Right lobe of liver (tissue), 6 donors: ENCODE measurements at regions not wholly inside any gene's neighbourhood (a gene's known extent, or its start where the extent isn't known, plus 50 kb on each side); places are given as distances from the start of the nearest gene placed in this dataset.
A peak's percentile ranks its signal among the peaks of the same experiment; 100 is the strongest.
"Not testable (repeated sequence)": the region's sequence is repeated elsewhere in the genome, so short reads cannot be mapped to it uniquely, and the experiment has no call there.

Experiments used
- ATAC-seq, 4 donors: fragments of 200-7000 bp; cut with Tn5 transposase; one replicate each; pipeline ENCODE4 v1.9.1; 2020; ENCODE audit warnings: mild to moderate bottlenecking in 4 of 4, moderate library complexity in 4 of 4
- DNase-seq, 3 donors: peaks; one replicate each; pipeline ENCODE4 v3.0.0-alpha.2; 2020
- H3K27ac ChIP-seq, 3 donors: fragments of 200-600 bp; one replicate each; pipeline ENCODE4 v1.8.0; 2022
- H3K27me3 ChIP-seq, 2 donors: fragments of 200-600 bp; one replicate each; pipeline ENCODE4 v1.8.0; 2022
- H3K36me3 ChIP-seq, 4 donors: fragments of 200-600 bp; sonication (generic) in 1 of 4; one replicate each; pipeline versions ENCODE4 v1.5.1 to v1.8.0; 2017 to 2022; ENCODE audit warnings: control low read depth in 1 of 4
- H3K4me1 ChIP-seq, 4 donors: fragments of 200-600 bp; sonication (generic) in 1 of 4; one replicate each; pipeline versions ENCODE4 v1.5.1 to v1.8.0; 2017 to 2022; ENCODE audit warnings: control low read depth in 1 of 4
- H3K4me3 ChIP-seq, 3 donors: fragments of 200-600 bp; one replicate each; pipeline ENCODE4 v1.8.0; 2022
- H3K9me3 ChIP-seq, 4 donors: fragments of 200-600 bp; sonication (generic) in 1 of 4; one replicate each; pipeline versions ENCODE4 v1.5.1 to v1.8.0; 2017 to 2022; ENCODE audit warnings: control low read depth in 1 of 4
- CTCF ChIP-seq, 4 donors: fragments of 200-600 bp in 3 of 4; fragments of 450-650 bp in 1 of 4; IDR thresholded peaks; one replicate each; pipeline versions ENCODE4 v1.5.1 to v1.8.0; 2016 to 2022; ENCODE audit warnings: antibody characterized with exemption in 4 of 4, mild to moderate bottlenecking in 2 of 4
- POLR2A ChIP-seq: fragments of 450-650 bp; IDR thresholded peaks from one replicate; pipeline ENCODE4 v1.6.1; 2017; ENCODE audit warnings: antibody characterized with exemption, mild to moderate bottlenecking
- WGBS: methylation state at CpG from one replicate; pipeline ENCODE4 v1.1.6; 2018; ENCODE audit warnings: low coverage, low lambda C conversion rate; ENCODE audit not compliant: insufficient coverage; ENCODE audit errors: missing lambda C conversion rate; 5-methylcytosine and 5-hydroxymethylcytosine counted together
- intact Hi-C, 2 donors: fragments of 100-400 bp; cut with DNase I; formaldehyde crosslinking; loops; one replicate each; pipeline versions ENCODE4 v1.11.2 to v1.14.1; 2022
- donor health status: DM: no; HTN: yes; CAD: no.
- donor health status: DM: no; HTN: no; CAD: no.
- donor health status: DM: no; HTN: no; CAD: no.
- donor health status: DM: no; HTN: yes; CAD: no.
- donor health status: DM: no; HTN: yes; CAD: no.

GRCh38 chr6:119950681-119951080, 601.1 kb upstream of the MAN1A1 start:
- no peak overlapping the region for H3K4me3 ChIP-seq
- TF ChIP-seq POLR2A (no peak), CTCF (IDR thresholded peaks at IDR 0.05) (no peak)
- no peaks in the 10 kb centered on the region for H3K9me3 ChIP-seq
- no peaks in the 10 kb centered on the region for H3K27me3 ChIP-seq
- no peak overlapping the region for H3K27ac ChIP-seq
- H3K4me1 ChIP-seq = no peaks in the 10 kb centered on the region
- DNase-seq = no peak
- no peak for ATAC-seq
- intact Hi-C loops = no loop called here
- no peaks in the 10 kb centered on the region for H3K36me3 ChIP-seq

- Histone ChIP-seq H3K4me1 (no peaks in the 10 kb centered on the region), H3K9me3 (no peaks in the 10 kb centered on the region), H3K27ac (no peak overlapping the region), H3K36me3 (no peaks in the 10 kb centered on the region), H3K27me3 (no peaks in the 10 kb centered on the region), H3K4me3 (no peak overlapping the region)
- TF ChIP-seq POLR2A (no peak), CTCF (IDR thresholded peaks at IDR 0.05) (no peak)
- ATAC-seq = no peak
- DNase-seq = no peak
- intact Hi-C loops = no loop called here
- WGBS = no CpG with 5 or more reads among the region's 3 CpGs
These were observed 592.7 kb upstream of the MAN1A1 start for GRCh38 chr6:119942078-119942752.

- Histone ChIP-seq H3K4me1 (no peaks in the 10 kb centered on the region), H3K27ac (no peak overlapping the region), H3K9me3 (no peaks in the 10 kb centered on the region), H3K36me3 (no peaks in the 10 kb centered on the region), H3K27me3 (no peaks in the 10 kb centered on the region), H3K4me3 (no peak overlapping the region)
- ATAC-seq (no peak), DNase-seq (no peak)
- intact Hi-C loops = no loop called here
- 23% methylated on average over 1 of the region's 1 CpG for WGBS
- TF ChIP-seq CTCF (IDR thresholded peaks at IDR 0.05) = no peak
- no peak for TF ChIP-seq POLR2A
These were observed 589.2 kb upstream of the MAN1A1 start for GRCh38 chr6:119938752-119939151.

- Histone ChIP-seq H3K4me3 (no peak overlapping the region), H3K27ac (no peak overlapping the region), H3K27me3 (no peaks in the 10 kb centered on the region), H3K4me1 (no peaks in the 10 kb centered on the region), H3K36me3 (no peaks in the 10 kb centered on the region), H3K9me3 (no peaks in the 10 kb centered on the region)
- DNase-seq (no peak), ATAC-seq (peak in 1 of 4 donors; percentile 44)
- intact Hi-C loops = no loop called here
- whole genome bisulfite sequencing = 47% methylated on average over 1 of the region's 1 CpG
- TF ChIP-seq POLR2A (no peak), CTCF (IDR thresholded peaks at IDR 0.05) (no peak)
These were observed 585.3 kb upstream of the MAN1A1 start for GRCh38 chr6:119934816-119935215.

GRCh38 chr6:119929121-119929520, 579.6 kb upstream of the MAN1A1 start:
- no peak overlapping the region for H3K4me3 ChIP-seq
- ATAC-seq (no peak), DNase-seq (no peak)
- intact Hi-C loops = no loop called here
- WGBS = 22% methylated on average over 2 of the region's 2 CpGs
- H3K4me1 ChIP-seq = no peaks in the 10 kb centered on the region
- H3K36me3 ChIP-seq = no peaks in the 10 kb centered on the region
- H3K27me3 ChIP-seq = no peaks in the 10 kb centered on the region
- H3K9me3 ChIP-seq = no peaks in the 10 kb centered on the region
- TF ChIP-seq CTCF (IDR thresholded peaks at IDR 0.05) = no peak
- TF ChIP-seq POLR2A = no peak
- no peak overlapping the region for H3K27ac ChIP-seq

- H3K27me3 ChIP-seq, H3K4me3 ChIP-seq, H3K36me3 ChIP-seq, H3K27ac ChIP-seq, DNase-seq, ATAC-seq, H3K9me3 ChIP-seq, H3K4me1 ChIP-seq, intact Hi-C loops: not testable (repeated sequence)
- 90% methylated on average over 3 of the region's 3 CpGs for WGBS
These were observed 575.3 kb upstream of the MAN1A1 start for GRCh38 chr6:119924888-119925287.
